Gastrocnemius medialis (tissue), 4 donors: ENCODE measurements at regions not wholly inside any gene's neighbourhood (a gene's known extent, or its start where the extent isn't known, plus 50 kb on each side); places are given as distances from the start of the nearest gene placed in this dataset.

Source experiments
- CTCF ChIP-seq, 5 experiments: fragments of 450-650 bp in 3 of 5; fragments of 200-600 bp in 2 of 5; sonication (generic) in 2 of 5; IDR thresholded peaks in 4 of 5; conservative IDR thresholded peaks in 1 of 5; 1 replicate in 4 of 5; 2 replicates in 1 of 5; pipeline ENCODE4 v1.5.1; 2016 to 2019; ENCODE audit warnings: antibody characterized with exemption in 5 of 5, mild to moderate bottlenecking in 3 of 5, moderate library complexity in 3 of 5
- POLR2A ChIP-seq, 2 donors: fragments of 450-650 bp; IDR thresholded peaks; one replicate each; pipeline ENCODE4 v1.6.1; 2017; ENCODE audit warnings: antibody characterized with exemption in 2 of 2, mild to moderate bottlenecking in 2 of 2, moderate library complexity in 2 of 2

GRCh38 chr6:113562248-113562647 is 294.9 kb upstream of the MARCKS start:
- no peak for TF ChIP-seq POLR2A (IDR thresholded peaks at IDR 0.05)
- TF ChIP-seq CTCF (IDR thresholded peaks at IDR 0.05 in 4 of 5, conservative IDR thresholded peaks at IDR 0.05 in 1 of 5), result no peak
